ENCODE measurements at regions not wholly inside any gene's neighbourhood (a gene's known extent, or its start where the extent isn't known, plus 50 kb on each side); places are given as distances from the start of the nearest gene placed in this dataset.

DNA sequence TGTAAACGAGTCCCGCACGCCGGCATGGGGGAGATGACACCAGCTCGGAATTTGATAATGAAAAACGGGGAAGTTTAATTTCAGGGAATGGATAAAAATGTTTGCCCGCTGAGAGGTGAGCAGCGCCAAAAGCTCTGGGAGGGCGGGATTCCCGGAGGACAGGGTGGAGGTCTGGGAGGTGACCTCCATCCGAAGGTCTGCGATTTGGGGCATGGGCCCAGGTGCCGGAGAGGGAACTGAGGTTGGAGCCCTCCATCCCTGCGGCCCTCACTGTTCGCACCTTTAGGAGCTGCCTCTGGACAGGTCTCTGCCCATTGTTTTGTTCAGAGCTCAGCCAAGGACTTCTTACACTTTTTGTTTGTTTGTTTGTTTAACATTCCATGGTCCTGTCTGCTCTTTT, 129.8 kb downstream of the URI1 start:
- no peak for ATAC-seq (ENCODE audit: low FRiP score)
- TF ChIP-seq CTCF (IDR thresholded peaks at IDR 0.05): no peak
- no peak for DNase-seq (ENCODE audit: low spot score)

DNA sequence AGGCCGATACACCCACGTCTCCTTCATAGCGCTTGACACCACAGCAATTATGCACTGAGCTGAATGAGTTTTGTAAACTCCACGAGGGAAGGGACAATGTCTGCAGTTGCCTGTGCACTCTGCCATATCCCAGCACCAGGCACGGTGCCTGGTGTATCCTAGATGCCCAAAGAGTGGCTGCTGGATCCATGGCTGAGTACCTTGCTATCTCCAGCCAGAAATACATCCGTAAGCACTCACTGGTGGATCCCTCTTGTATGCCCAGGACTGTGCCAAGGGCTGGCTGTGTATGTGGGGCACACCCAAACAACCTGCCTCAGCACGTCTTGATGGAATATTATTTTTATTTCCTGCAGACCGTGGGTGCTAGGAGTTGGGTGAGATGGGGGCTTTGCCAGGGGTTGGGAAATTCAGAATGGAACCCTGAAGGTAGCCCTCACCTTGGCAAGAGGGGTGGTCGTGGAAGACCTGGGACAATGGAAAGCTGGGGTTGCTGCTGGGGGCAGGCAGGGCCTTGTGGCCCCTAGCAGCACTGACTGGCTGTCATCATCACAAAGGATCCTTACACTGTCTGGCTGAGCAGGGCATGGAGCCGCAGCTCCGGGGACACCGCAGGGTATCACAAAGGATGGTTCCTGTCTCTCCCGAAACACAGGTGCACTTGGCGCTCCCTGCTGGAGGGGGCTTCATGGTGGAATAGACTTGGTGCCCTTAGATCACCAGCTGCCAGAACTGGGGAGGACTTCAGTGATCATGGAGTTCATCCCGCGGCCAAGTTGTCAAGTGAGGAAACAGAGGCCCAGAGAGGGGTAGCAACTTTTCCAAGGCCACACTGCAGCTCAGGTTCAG, 131.3 kb downstream of the URI1 start:
- no peak for TF ChIP-seq CTCF (IDR thresholded peaks at IDR 0.05)
- DNase-seq (ENCODE audit: low spot score): no peak
- ATAC-seq (ENCODE audit: low FRiP score): no peak

GRCh38 chr19:30074096-30074495, 132.1 kb downstream of the URI1 start:
- no peak for TF ChIP-seq CTCF (IDR thresholded peaks at IDR 0.05)
- ATAC-seq (ENCODE audit: low FRiP score): no peak
- DNase-seq (ENCODE audit: low spot score): no peak

- no peak for ATAC-seq (ENCODE audit: low FRiP score)
- TF ChIP-seq CTCF (IDR thresholded peaks at IDR 0.05): no peak
- DNase-seq (ENCODE audit: low spot score): no peak
These were observed 133.0 kb downstream of the URI1 start for GRCh38 chr19:30074741-30075715.

DNA sequence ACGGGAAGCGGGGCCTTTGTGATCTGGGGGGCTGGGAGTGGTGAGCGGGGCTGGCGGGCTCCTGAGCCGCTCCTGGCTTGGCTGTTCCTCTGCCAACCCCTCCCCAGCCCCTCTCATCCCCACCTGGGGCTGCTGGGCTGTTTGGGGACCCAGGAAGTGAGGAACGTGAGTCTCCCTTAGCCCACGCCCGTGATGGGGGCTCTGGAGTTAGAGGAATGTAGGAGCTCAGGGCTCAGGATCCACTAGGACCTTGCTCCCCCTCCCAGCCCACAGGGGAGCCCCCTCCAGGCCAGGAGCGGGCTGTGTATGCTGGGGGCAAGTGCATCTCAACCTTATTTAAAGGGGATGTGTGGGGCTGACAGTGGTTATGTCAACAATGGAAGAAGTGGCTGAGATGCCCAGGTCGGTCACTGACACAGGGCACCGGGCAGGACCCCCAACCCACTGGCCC, 134.1 kb downstream of the URI1 start:
- DNase-seq (ENCODE audit: low spot score): no peak
- no peak for ATAC-seq (ENCODE audit: low FRiP score)
- TF ChIP-seq CTCF (IDR thresholded peaks at IDR 0.05): no peak

- ATAC-seq (ENCODE audit: low FRiP score) (no peak), DNase-seq (ENCODE audit: low spot score) (no peak)
- TF ChIP-seq CTCF (IDR thresholded peaks at IDR 0.05): no peak
These were observed 135.0 kb downstream of the URI1 start for GRCh38 chr19:30076751-30077670.

Measured in omental fat pad (tissue), 3 donors.